ENCODE measurements at regions not wholly inside any gene's neighbourhood (a gene's known extent, or its start where the extent isn't known, plus 50 kb on each side); places are given as distances from the start of the nearest gene placed in this dataset.

- TF ChIP-seq, protein P1, sequence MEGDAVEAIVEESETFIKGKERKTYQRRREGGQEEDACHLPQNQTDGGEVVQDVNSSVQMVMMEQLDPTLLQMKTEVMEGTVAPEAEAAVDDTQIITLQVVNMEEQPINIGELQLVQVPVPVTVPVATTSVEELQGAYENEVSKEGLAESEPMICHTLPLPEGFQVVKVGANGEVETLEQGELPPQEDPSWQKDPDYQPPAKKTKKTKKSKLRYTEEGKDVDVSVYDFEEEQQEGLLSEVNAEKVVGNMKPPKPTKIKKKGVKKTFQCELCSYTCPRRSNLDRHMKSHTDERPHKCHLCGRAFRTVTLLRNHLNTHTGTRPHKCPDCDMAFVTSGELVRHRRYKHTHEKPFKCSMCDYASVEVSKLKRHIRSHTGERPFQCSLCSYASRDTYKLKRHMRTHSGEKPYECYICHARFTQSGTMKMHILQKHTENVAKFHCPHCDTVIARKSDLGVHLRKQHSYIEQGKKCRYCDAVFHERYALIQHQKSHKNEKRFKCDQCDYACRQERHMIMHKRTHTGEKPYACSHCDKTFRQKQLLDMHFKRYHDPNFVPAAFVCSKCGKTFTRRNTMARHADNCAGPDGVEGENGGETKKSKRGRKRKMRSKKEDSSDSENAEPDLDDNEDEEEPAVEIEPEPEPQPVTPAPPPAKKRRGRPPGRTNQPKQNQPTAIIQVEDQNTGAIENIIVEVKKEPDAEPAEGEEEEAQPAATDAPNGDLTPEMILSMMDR (IDR thresholded peaks at IDR 0.05), result no peak
- TF ChIP-seq POLR2A (IDR thresholded peaks at IDR 0.05), result no peak
These were observed 50.3 kb upstream of the CRHR1 start for GRCh38 chr17:45733781-45734180.
